Stimulated activated CD4-positive, alpha-beta T cell treated with anti-CD3 and anti-CD28 coated beads, Interleukin-1b, Interleukin-23, amount 100 ng/mL, for 24 hours (primary cell): ENCODE measurements at regions not wholly inside any gene's neighbourhood (a gene's known extent, or its start where the extent isn't known, plus 50 kb on each side); places are given as distances from the start of the nearest gene placed in this dataset.
"Not testable (repeated sequence)": the region's sequence is repeated elsewhere in the genome, so short reads cannot be mapped to it uniquely, and the experiment has no call there.

Source experiments
- DNase-seq, 4 experiments: peaks; one replicate each; pipeline ENCODE4 v3.0.0-alpha.2; 2020; ENCODE audit warnings: low read depth in 4 of 4, low spot score in 1 of 4

GRCh38 chrX:150211988-150212387 lies 151.1 kb upstream of the MAMLD1 start:
- DNase-seq = no peak

- no peak for DNase-seq
Measured at GRCh38 chrX:150212672-150213480, 150.2 kb upstream of the MAMLD1 start.

GRCh38 chrX:150213481-150214030 lies 149.6 kb upstream of the MAMLD1 start:
- no peak for DNase-seq

GRCh38 chrX:150216000-150216399 lies 147.1 kb upstream of the MAMLD1 start:
- not testable (repeated sequence) for DNase-seq

GRCh38 chrX:150216716-150217115 lies 146.4 kb upstream of the MAMLD1 start:
- no peak for DNase-seq

GRCh38 chrX:150217609-150218008 lies 145.5 kb upstream of the MAMLD1 start:
- no peak for DNase-seq

- no peak for DNase-seq
Measured at GRCh38 chrX:150219374-150220185, 143.5 kb upstream of the MAMLD1 start.

GRCh38 chrX:150223176-150224015 lies 139.7 kb upstream of the MAMLD1 start:
- no peak for DNase-seq

GRCh38 chrX:150224676-150225075 lies 138.4 kb upstream of the MAMLD1 start:
- no peak for DNase-seq

- DNase-seq = no peak
Measured at GRCh38 chrX:150225266-150225665, 137.9 kb upstream of the MAMLD1 start.

- no peak for DNase-seq
Measured at GRCh38 chrX:150225756-150226155, 137.4 kb upstream of the MAMLD1 start.

- no peak for DNase-seq
Measured at GRCh38 chrX:150226223-150226965, 136.7 kb upstream of the MAMLD1 start.

GRCh38 chrX:150227321-150227860 lies 135.7 kb upstream of the MAMLD1 start:
- no peak for DNase-seq

GRCh38 chrX:150227873-150228410 lies 135.2 kb upstream of the MAMLD1 start:
- no peak for DNase-seq

GRCh38 chrX:150228431-150228830 lies 134.7 kb upstream of the MAMLD1 start:
- no peak for DNase-seq

GRCh38 chrX:150229030-150229429 lies 134.1 kb upstream of the MAMLD1 start:
- no peak for DNase-seq

- no peak for DNase-seq
Measured at GRCh38 chrX:150229481-150229880, 133.6 kb upstream of the MAMLD1 start.

GRCh38 chrX:150230952-150231351 lies 132.2 kb upstream of the MAMLD1 start:
- DNase-seq = not testable (repeated sequence)

- DNase-seq = not testable (repeated sequence)
Measured at GRCh38 chrX:150231368-150231767, 131.7 kb upstream of the MAMLD1 start.

- not testable (repeated sequence) for DNase-seq
Measured at GRCh38 chrX:150232222-150232621, 130.9 kb upstream of the MAMLD1 start.
